ENCODE measurements at regions not wholly inside any gene's neighbourhood (a gene's known extent, or its start where the extent isn't known, plus 50 kb on each side); places are given as distances from the start of the nearest gene placed in this dataset.

- TF ChIP-seq POLR2A (IDR thresholded peaks at IDR 0.05) (no peak), CTCF (IDR thresholded peaks at IDR 0.05) (no peak)
Measured at GRCh38 chr4:36919721-36920120, 324.8 kb upstream of the NWD2 start.
